Neural cell (in vitro differentiated cells): ENCODE measurements at regions not wholly inside any gene's neighbourhood (a gene's known extent, or its start where the extent isn't known, plus 50 kb on each side); places are given as distances from the start of the nearest gene placed in this dataset.

ENCODE experiments used
- CTCF ChIP-seq: fragments of 450-650 bp; IDR thresholded peaks from 2 replicates; pipeline ENCODE4 v1.5.1; 2014; ENCODE audit warnings: antibody characterized with exemption, mild to moderate bottlenecking, moderate library complexity; ENCODE audit not compliant: poor library complexity, severe bottlenecking
- EZH2 ChIP-seq: fragments of 200-600, 300-800 bp; shearing (Covaris generic), sonication (generic); IDR thresholded peaks from 2 replicates; pipeline ENCODE4 v1.6.1; 2014; ENCODE audit warnings: antibody characterized with exemption, low read length, borderline replicate concordance, mild to moderate bottlenecking; ENCODE audit not compliant: insufficient read depth, poor library complexity, severe bottlenecking

- TF ChIP-seq CTCF (no peak), EZH2 (no peak)
These were observed 256.5 kb downstream of the IPO8 start for GRCh38 chr12:30439201-30439600.
